ENCODE measurements at regions not wholly inside any gene's neighbourhood (a gene's known extent, or its start where the extent isn't known, plus 50 kb on each side); places are given as distances from the start of the nearest gene placed in this dataset.
A peak's percentile ranks its signal among the peaks of the same experiment; 100 is the strongest.

- DNase-seq (ENCODE audit: low read depth), result no peak
Measured at GRCh38 chr18:73852789-73853549, 294.7 kb downstream of the FBXO15 start.

DNA sequence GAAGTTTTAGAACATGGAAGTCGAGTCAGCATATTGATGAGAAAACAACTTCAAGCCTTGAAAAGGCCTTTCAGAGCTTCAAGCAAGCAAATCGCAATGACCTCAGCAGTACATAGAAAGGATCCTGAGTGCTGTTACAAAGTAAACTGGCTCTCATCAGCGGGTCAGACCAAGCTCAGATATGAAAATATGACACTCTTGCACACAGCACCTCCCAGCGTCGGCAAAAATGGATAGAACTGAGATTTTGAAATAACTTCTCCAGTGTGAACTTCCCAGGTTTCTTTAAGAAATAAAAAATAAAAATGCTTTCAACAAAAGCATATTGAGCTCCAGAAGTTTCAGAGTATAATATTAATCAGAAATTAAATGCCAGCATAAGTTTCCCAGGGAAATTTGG, 296.9 kb downstream of the FBXO15 start:
- DNase-seq (ENCODE audit: low read depth), result no peak

DNA sequence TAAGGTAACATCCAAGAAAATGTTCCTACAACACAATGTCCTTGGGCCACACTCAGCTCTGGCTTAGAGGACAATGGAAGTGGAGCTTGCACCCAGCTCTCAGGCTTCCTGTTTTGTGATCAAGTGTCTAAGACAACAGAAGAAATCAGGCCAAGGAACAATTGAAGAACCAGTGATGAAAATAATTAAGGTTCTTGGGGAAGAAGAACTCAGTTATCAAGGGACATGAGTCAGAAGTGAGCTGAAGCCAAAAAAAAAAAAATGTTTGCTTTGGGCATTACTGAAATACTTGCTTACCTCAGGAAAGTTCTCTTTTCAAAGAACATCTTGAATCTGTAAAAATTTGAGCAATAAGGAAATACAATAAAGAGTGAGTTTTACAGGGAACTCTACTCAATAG, 299.0 kb downstream of the FBXO15 start:
- no peak for DNase-seq (ENCODE audit: low read depth)

- no peak for DNase-seq (ENCODE audit: low read depth)
Measured at GRCh38 chr18:73843455-73843854, 304.2 kb downstream of the FBXO15 start.

GRCh38 chr18:73842795-73843394, 304.7 kb downstream of the FBXO15 start:
- DNase-seq (ENCODE audit: low read depth), result peak; percentile 12

GRCh38 chr18:73841661-73842060, 306.0 kb downstream of the FBXO15 start:
- no peak for DNase-seq (ENCODE audit: low read depth)

DNA sequence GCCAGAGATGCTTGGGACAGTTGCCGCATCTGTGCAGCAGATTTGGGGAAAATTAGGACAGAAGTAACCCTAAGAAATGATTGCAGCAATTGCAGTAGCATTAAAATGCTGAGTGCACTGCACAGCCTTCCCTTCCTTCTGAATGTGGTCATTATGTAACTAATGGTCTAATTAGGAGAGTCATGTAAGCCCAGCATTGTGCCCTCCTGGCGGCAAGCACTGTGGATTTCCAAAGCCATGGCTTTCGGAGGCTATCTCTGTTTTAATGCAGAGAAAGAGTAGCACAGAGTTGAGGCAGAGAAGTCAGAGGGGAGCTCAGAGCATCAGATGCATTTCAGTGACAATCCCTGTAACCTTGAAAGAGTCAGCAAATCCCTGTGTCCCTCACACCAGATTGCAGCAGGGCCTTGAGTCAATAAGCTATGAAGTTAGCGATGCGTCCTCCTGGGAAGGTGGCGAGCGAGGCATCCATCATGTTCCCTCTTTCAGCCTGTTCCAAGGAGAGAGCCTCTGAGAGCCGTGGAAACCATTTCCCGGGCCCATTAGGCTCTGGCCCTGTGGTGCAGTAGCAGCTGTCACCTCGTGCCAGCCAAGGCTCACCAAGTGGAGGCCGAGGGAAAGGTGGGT, 307.2 kb downstream of the FBXO15 start:
- DNase-seq (ENCODE audit: low read depth), result no peak

- DNase-seq (ENCODE audit: low read depth), result no peak
Measured at GRCh38 chr18:73839441-73839840, 308.2 kb downstream of the FBXO15 start.

- DNase-seq (ENCODE audit: low read depth), result no peak
Measured at GRCh38 chr18:73838107-73838506, 309.5 kb downstream of the FBXO15 start.

DNA sequence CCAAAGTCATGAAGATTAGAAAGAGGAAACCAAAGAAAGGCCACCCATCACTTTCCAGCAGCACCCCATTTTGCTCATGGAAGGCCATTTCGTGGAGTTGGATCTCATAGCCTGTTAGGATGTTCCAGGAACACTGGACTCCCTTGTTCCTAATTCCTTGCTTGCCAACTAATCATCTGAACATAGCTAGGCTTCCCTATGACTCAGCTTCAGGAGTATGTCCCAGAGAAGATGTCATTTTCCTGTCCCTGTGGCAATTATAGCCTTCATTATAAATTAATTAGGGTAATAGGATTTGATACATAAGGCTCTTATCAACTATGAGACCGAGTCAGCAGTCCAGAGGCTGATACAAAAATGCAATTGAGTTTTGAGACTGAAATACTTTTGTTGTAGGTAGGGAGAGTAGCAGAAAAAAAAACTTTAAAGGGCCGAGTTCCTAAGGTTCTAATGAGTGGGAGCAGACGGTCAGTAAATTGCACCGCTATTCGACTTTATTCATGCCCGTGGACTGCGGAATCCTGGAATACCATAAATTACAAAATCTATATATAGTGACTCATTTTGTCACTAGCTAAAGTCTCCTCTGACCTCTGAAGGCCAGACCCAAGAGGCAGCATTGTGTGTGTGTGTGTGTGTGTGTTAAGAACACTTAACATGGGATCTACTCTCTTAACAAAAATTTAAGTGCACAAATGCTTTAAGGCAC, 311.8 kb downstream of the FBXO15 start:
- DNase-seq (ENCODE audit: low read depth), result no peak

- no peak for DNase-seq (ENCODE audit: low read depth)
Measured at GRCh38 chr18:73835039-73835438, 312.6 kb downstream of the FBXO15 start.

GRCh38 chr18:73831688-73832087, 315.9 kb downstream of the FBXO15 start:
- DNase-seq (ENCODE audit: low read depth), result no peak

DNA sequence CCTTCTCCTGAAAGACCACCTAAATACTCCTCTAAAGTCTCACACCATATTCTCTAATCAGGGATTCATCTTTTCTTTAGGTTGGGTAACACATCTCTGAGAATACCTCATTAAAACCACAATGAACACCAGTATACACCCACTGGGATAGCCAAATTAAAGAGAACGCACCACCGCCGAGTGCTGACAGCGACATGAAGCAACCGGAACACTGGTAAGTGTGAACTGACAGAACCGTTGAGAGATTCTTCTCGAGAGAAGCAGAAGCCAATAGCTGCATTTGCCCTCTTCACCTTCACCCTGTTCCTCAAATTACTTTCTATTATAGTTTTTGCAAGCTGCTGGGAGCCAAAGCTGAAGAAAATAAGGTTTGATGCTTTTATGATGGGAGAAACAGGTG, 318.5 kb downstream of the FBXO15 start:
- no peak for DNase-seq (ENCODE audit: low read depth)

DNA sequence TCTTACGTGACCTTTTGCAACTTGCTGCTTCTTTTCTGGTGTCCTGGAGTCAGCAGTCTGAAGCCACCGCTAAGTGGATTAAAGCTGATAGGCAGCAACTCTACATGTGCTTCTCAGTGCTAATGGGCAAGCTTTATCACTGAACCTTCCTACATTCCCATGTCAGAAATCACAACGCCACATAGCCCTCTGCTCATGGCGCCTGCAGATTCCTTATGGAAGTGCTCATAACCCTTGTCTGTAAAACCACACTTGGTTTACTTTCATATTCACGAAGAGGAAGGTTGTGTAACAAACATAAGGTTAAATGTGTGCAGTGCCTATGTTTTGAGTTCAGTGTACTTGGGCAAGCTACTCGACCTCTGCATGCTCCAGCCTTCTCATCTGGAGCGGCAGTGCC, 319.8 kb downstream of the FBXO15 start:
- DNase-seq (ENCODE audit: low read depth), result no peak

- no peak for DNase-seq (ENCODE audit: low read depth)
Measured at GRCh38 chr18:73826098-73826497, 321.5 kb downstream of the FBXO15 start.

- no peak for DNase-seq (ENCODE audit: low read depth)
Measured at GRCh38 chr18:73824671-73825070, 323.0 kb downstream of the FBXO15 start.

- DNase-seq (ENCODE audit: low read depth), result no peak
Measured at GRCh38 chr18:73812423-73812822, 335.2 kb downstream of the FBXO15 start.

DNA sequence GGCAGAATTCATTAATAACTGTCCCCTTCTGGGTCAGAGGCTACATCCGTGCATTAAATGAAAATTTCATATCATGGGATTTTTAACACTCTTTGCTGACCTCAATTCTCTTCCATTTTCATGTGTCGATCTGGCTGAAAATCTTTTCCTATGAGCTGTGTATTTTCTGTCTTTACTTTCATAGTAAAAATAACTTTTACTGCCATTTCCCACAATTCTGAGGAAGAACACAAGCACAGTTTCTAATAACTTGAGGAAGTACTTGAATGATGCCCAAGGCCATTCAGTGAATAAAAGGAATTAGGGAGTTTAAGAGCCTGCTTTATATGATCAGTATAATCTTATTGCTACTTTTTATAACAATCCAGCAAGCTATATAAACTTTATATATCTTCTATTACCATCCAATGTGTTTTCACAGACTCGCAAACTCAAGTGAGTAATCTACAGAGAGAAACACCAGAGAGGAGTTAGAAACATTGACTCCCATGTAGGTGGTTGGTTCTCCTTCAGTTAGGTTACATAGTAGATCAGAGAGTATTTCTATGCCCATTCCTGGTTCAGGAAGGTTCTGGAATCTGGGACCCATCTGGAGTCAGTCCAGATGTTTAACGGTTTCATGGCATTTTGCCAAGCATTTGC, 340.0 kb downstream of the FBXO15 start:
- no peak for DNase-seq (ENCODE audit: low read depth)

DNA sequence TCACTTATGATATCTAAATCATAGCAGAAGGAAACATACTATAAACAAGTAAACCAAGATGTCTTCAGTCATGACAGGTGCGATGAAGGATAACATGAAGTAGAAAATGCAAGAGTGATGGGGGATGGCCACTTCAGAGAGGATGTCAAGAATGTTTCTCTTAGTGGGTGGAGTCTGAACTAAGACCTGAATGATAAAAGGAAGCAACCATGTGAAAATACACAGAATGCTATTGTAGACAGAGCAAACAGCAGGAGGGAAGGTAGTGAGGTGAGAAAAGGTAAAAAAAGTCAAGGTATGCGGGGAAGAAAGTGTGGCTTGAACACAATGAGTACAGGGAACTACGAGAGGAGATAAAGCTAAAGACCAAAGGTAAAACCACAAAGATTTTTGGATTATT, 341.6 kb downstream of the FBXO15 start:
- DNase-seq (ENCODE audit: low read depth), result no peak

- no peak for DNase-seq (ENCODE audit: low read depth)
Measured at GRCh38 chr18:73797419-73797818, 350.2 kb downstream of the FBXO15 start.

DNA sequence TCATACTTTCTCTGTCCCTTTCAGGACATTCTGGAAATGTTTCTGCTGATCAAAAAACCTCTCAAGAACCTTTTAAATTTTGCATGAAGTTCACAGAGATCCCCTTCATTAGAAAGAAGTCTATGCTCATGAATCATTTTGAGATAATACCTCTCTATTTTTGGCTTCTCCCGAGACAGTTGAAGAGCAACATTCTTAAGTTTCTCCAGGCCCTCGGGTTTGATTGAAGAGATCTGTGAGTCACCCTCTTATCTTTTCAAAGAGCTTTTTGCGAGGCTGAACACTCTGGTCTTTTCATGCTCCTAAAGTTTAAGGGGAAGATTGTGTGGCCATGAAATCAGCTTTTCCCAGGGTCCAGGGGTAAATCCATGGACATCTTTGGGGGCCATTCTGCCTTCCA, 354.2 kb downstream of the FBXO15 start:
- DNase-seq (ENCODE audit: low read depth), result no peak

GRCh38 chr18:73791081-73791480, 356.6 kb downstream of the FBXO15 start:
- no peak for DNase-seq (ENCODE audit: low read depth)
